Stimulated activated CD4-positive, alpha-beta T cell treated with anti-CD3 and anti-CD28 coated beads, Interleukin-4, amount 100 ng/mL, for 48 hours (primary cell): ENCODE measurements at regions not wholly inside any gene's neighbourhood (a gene's known extent, or its start where the extent isn't known, plus 50 kb on each side); places are given as distances from the start of the nearest gene placed in this dataset.
A peak's percentile ranks its signal among the peaks of the same experiment; 100 is the strongest.

Source experiments
- DNase-seq, 2 donors: peaks; one replicate each; pipeline ENCODE4 v3.0.0-alpha.2; 2020; ENCODE audit warnings: low read depth in 2 of 2

DNA sequence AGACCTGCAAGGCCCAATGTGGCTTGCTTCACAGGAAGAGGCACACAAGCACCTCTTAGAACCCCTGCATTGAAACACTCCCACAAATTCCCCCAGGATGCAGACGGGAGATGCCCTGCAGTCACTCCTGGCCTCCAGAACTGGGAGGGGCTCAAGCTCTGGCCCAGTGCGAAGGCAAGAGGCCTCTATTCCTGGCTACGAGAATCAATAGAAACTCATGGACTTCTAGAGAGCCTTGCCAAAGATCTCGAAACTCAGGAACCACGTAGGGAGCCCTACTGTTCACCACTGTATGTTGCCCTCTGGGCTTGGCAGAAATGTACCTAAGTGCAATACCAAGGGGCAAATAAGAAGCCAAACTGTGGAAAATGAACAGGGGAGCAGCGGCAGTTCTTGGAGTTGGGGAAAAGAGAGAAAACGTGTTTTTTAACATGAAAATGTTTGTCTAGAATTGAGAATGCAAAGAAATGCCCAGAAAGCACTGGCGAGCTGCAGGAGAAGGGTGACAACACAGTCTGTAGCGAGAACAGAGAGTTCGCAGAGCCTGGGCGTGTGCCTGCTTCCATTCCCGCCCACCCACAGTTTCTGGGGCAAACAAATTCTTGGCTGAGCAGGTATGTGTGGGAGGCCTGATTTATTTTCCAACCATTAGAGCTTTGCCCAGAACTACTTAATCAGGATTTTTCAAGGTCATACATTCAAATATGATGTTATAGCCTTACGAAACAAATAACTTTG, 260.5 kb upstream of the KLF14 start:
- DNase-seq = no peak

GRCh38 chr7:130995252-130996081, 261.5 kb upstream of the KLF14 start:
- DNase-seq = no peak

- no peak for DNase-seq
Observed at GRCh38 chr7:130996205-130996832, 262.3 kb upstream of the KLF14 start.

DNA sequence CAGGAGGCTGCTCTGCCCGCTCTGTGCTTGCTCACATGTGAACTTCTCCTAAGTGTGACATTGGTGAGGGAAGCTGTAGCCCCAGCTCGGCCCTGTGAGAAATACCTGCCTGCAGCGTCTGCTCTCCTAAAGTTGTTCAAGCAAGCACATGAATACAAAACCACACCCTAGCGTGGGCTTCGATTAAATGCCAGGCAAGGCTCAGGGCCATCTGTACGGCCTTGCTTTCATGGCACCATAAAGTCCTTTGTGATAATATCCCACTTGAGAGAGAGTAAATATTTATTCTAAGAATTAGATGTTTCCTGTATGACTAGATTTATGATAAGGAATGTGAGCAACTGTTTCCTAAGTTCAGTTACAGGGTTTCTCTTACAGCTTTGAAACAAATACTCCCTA, 262.8 kb upstream of the KLF14 start:
- peak in 1 of 2 donors; percentile 40 for DNase-seq

DNA sequence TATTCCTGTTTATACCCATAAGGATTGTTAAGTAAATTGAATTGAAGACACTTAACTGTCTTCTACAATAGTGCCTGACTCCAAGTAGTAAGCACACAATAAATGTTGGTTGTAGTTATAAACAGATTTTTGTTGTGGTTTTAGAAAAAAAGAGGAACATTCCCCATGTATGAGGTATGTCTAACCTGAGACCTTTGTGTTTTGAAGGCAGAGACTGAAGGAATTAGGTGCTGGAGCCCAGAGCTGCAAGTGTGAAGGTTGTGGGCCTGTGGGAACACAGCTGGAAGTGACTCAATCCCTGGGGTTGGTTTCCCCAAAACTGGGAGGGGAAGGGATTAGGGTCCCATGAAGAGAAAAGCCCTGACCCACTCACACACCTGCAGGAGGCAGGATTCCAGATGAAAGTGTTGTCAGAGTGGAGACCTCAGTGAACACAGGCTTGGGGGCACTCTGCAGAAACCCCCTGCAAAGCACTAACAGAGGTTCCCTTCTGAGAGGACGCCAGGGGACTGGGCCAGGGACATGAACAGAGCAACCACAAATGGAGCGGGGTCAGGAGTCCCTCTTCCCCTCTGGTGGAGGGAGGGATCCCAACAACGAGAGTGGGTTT, 265.1 kb upstream of the KLF14 start:
- DNase-seq = no peak

- DNase-seq = no peak
Observed at GRCh38 chr7:130999926-131000325, 265.9 kb upstream of the KLF14 start.

- no peak for DNase-seq
Observed at GRCh38 chr7:131000389-131000788, 266.4 kb upstream of the KLF14 start.

DNA sequence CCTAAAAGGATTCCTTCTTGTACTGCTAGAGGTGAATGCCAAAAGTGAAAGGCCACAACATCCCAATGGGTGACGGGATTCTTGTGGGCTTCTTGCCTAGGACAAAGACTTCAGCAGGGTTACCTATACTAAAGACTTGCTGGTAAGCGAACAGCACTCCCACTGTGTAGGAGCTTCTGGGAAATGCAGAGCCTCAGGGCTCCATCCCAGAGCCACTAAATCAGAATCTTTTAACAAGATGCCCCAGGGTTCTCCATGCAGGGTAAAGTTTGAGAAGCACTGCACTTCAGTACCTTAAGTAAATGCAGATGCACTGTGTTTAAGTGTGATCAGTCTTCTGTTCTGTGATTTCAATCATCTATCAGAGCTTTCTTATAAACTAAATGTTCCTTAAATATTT, 266.9 kb upstream of the KLF14 start:
- no peak for DNase-seq

- DNase-seq = no peak
Observed at GRCh38 chr7:131002600-131002999, 268.6 kb upstream of the KLF14 start.

DNA sequence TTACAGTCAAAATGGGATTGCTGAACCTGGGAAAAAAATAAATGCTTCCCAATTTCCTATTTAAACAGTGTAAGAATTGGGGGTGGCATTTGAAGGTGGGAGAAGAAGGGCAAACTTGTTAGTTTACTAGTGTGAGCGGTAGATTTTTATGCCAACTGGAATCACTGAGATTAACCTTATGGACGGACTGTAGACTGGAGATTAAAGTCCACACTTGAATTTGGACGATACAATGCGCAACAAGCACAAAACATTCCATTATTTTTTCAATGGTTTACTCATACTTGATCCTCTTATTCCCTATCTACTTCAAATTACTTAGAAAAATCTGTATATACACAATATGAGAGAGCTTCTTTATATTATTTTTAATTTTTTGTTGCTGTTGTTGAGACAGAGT, 269.6 kb upstream of the KLF14 start:
- no peak for DNase-seq

GRCh38 chr7:131004371-131004770, 270.4 kb upstream of the KLF14 start:
- DNase-seq = no peak

- DNase-seq = peak in 1 of 2 donors; percentile 46
Observed at GRCh38 chr7:131007439-131008330, 273.7 kb upstream of the KLF14 start.

DNA sequence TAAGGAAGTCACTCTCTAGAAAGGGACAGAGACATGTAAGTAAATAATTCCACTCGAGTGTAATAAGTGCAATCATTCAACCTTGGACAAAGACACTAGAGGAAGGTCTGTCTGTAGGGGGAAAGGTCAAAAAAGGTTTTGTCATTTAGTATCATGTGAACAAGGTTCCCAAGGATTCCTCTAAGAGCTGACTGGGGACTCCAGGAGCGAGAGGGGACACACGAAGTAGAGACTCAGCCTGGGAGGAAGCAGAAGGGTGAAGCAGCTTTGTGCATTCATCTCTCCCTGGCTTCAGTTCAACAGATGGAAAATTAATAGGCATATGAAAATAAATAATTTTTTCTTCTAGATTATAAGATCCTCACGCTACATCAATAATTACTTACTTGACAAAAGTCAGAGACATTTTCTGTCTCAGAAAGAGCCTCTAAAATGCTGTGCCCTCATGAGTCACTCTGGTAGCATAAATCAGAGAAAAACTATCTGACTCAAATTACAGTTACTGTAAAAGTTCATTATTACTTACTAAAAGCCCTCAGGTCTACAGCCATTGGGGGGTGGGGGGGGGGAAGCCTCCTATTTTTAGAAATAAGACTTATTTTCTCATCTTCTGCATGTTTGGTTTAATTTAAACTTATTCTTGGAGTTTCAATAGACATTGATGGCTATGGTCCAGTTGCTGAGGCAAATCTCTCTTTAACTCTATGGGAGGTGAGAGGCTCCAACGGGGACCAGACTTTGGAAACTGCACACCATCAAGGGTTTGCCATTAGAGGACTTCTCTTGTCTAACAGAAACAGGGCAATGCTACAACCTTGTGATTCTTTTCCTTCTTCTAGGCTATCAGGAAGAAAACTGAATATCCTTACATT, 275.1 kb upstream of the KLF14 start:
- no peak for DNase-seq

GRCh38 chr7:131010029-131010716, 276.2 kb upstream of the KLF14 start:
- DNase-seq = no peak

- no peak for DNase-seq
Observed at GRCh38 chr7:131010717-131011431, 276.9 kb upstream of the KLF14 start.

GRCh38 chr7:131011432-131011742, 277.4 kb upstream of the KLF14 start:
- peak in 1 of 2 donors; percentile 25 for DNase-seq

DNA sequence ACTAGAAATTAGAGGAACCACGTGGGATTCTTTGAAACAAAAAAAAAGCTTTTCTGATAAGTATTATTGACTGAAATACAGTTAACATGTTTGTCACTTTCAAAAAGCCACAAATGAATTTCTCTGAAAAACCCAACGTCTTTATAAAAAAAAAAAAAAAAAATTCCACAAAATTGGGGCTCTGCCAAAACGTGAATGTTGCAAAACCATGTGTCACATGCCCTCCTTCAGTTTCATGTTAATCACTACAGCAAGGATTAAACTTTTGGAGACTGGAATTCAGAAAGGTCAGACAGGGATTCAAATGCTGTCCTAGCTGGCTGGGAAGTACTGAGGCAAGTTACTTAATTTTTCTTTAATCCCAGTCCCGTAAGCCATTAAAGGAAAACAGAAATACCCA, 278.0 kb upstream of the KLF14 start:
- DNase-seq = no peak

GRCh38 chr7:131012477-131013031, 278.5 kb upstream of the KLF14 start:
- DNase-seq = no peak

DNA sequence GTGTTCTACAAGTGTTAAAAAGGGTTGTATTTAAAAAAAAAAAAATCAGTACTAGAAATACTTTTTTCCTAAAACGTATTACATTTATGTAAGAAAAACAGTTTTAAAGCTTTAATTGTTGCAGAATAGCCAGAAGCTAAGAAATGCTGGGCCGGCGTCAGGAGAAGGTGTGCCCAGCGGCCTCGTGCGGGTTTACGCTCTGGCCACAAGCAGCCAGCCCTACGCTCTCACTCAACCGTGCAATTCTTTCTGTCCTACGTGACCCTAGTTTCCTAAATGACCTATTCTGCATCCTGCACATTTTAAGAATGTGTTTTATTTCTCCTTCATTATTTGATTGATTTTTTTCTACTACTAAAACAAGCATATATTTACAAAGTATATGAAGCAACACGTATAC, 279.7 kb upstream of the KLF14 start:
- DNase-seq = no peak
